Thyroid gland (tissue), 4 donors: ENCODE measurements at regions not wholly inside any gene's neighbourhood (a gene's known extent, or its start where the extent isn't known, plus 50 kb on each side); places are given as distances from the start of the nearest gene placed in this dataset.

Source experiments
- DNase-seq, 2 donors: peaks; one replicate each; pipeline ENCODE4 v3.0.0-alpha.2; 2019
- H3K27ac ChIP-seq, 3 donors: fragments of 200-600 bp; sonication (generic); 1 replicate in 2 of 3; 2 replicates in 1 of 3; pipeline ENCODE4 v1.5.1; 2016 to 2019; ENCODE audit warnings: mild to moderate bottlenecking in 1 of 3, moderate library complexity in 1 of 3
- H3K27me3 ChIP-seq: fragments of 200-600 bp; sonication (generic); one replicate; pipeline ENCODE4 v1.5.1; 2019
- H3K36me3 ChIP-seq, 2 donors: fragments of 200-600 bp; sonication (generic); one replicate each; pipeline ENCODE4 v1.5.1; 2016 to 2019
- H3K4me1 ChIP-seq, 2 donors: fragments of 200-600 bp; sonication (generic); one replicate each; pipeline ENCODE4 v1.5.1; 2017 to 2019
- H3K4me3 ChIP-seq, 3 donors: fragments of 200-600 bp; sonication (generic); replicated peaks in 1 of 3; 1 replicate in 2 of 3; 2 replicates in 1 of 3; pipeline ENCODE4 v1.5.1; 2016; ENCODE audit warnings: mild to moderate bottlenecking in 1 of 3
- H3K9me3 ChIP-seq: fragments of 200-600 bp; sonication (generic); one replicate; pipeline ENCODE4 v1.5.1; 2017
- POLR2A ChIP-seq, 2 donors: fragments of 450-650 bp; IDR thresholded peaks; one replicate each; pipeline ENCODE4 v1.6.1; 2017; ENCODE audit warnings: antibody characterized with exemption in 2 of 2, mild to moderate bottlenecking in 2 of 2, moderate library complexity in 1 of 2
- WGBS, 2 donors: methylation state at CpG; one replicate each; pipeline ENCODE4 v1.1.5; 2017; 5-methylcytosine and 5-hydroxymethylcytosine counted together
- intact Hi-C: fragments of 100-400 bp; cut with DNase I; formaldehyde crosslinking; loops from one replicate; pipeline ENCODE4 v1.15.1; 2023
- TF ChIP-seq, protein P1 (sequence below), 6 experiments: fragments of 200-600 bp in 3 of 6; fragments of 450-650 bp in 3 of 6; sonication (generic) in 3 of 6; IDR thresholded peaks; one replicate each; pipeline ENCODE4 v1.5.1; 2016 to 2019; ENCODE audit warnings: antibody characterized with exemption in 6 of 6, mild to moderate bottlenecking in 2 of 6, inconsistent platforms in 1 of 6, moderate library complexity in 1 of 6

- Histone ChIP-seq H3K4me3 (no peak overlapping the region), H3K4me1 (peaks cover 0 to 3% of the 10 kb centered on the region in 2 donors), H3K36me3 (no peaks in the 10 kb centered on the region), H3K27me3 (no peaks in the 10 kb centered on the region), H3K27ac (no peak overlapping the region), H3K9me3 (no peaks in the 10 kb centered on the region)
- DNase-seq = no peak
- WGBS, 2 donors = 51 to 68% methylated on average over 4 of the region's 4 CpGs
- intact Hi-C loops = no loop called here
- TF ChIP-seq POLR2A (IDR thresholded peaks at IDR 0.05) = no peak
- TF ChIP-seq, protein P1, sequence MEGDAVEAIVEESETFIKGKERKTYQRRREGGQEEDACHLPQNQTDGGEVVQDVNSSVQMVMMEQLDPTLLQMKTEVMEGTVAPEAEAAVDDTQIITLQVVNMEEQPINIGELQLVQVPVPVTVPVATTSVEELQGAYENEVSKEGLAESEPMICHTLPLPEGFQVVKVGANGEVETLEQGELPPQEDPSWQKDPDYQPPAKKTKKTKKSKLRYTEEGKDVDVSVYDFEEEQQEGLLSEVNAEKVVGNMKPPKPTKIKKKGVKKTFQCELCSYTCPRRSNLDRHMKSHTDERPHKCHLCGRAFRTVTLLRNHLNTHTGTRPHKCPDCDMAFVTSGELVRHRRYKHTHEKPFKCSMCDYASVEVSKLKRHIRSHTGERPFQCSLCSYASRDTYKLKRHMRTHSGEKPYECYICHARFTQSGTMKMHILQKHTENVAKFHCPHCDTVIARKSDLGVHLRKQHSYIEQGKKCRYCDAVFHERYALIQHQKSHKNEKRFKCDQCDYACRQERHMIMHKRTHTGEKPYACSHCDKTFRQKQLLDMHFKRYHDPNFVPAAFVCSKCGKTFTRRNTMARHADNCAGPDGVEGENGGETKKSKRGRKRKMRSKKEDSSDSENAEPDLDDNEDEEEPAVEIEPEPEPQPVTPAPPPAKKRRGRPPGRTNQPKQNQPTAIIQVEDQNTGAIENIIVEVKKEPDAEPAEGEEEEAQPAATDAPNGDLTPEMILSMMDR (IDR thresholded peaks at IDR 0.05) = no peak
These were observed 83.2 kb upstream of the SMIM15 start for GRCh38 chr5:61245486-61245885.

GRCh38 chr5:61245936-61246335 is 83.7 kb upstream of the SMIM15 start:
- H3K9me3 ChIP-seq = no peaks in the 10 kb centered on the region
- WGBS, 2 donors = 77 to 87% methylated on average over 9 of the region's 9 CpGs
- no peak overlapping the region for H3K27ac ChIP-seq
- no peaks in the 10 kb centered on the region for H3K36me3 ChIP-seq
- intact Hi-C loops = no loop called here
- no peaks in the 10 kb centered on the region for H3K27me3 ChIP-seq
- TF ChIP-seq, protein P1 (IDR thresholded peaks at IDR 0.05) = no peak
- TF ChIP-seq POLR2A (IDR thresholded peaks at IDR 0.05) = no peak
- no peak for DNase-seq
- H3K4me1 ChIP-seq = peaks cover 0 to 3% of the 10 kb centered on the region in 2 donors
- H3K4me3 ChIP-seq = no peak overlapping the region

- Histone ChIP-seq H3K4me3 (no peak overlapping the region), H3K4me1 (peaks cover 0 to 3% of the 10 kb centered on the region in 2 donors), H3K36me3 (no peaks in the 10 kb centered on the region), H3K9me3 (no peaks in the 10 kb centered on the region), H3K27me3 (no peaks in the 10 kb centered on the region), H3K27ac (no peak overlapping the region)
- WGBS, 2 donors = 91 to 95% methylated on average over 6 of the region's 6 CpGs
- intact Hi-C loops = no loop called here
- DNase-seq = no peak
- TF ChIP-seq, protein P1 (IDR thresholded peaks at IDR 0.05) = no peak
- TF ChIP-seq POLR2A (IDR thresholded peaks at IDR 0.05) = no peak
These were observed 84.6 kb upstream of the SMIM15 start for GRCh38 chr5:61246768-61247307.

DNA sequence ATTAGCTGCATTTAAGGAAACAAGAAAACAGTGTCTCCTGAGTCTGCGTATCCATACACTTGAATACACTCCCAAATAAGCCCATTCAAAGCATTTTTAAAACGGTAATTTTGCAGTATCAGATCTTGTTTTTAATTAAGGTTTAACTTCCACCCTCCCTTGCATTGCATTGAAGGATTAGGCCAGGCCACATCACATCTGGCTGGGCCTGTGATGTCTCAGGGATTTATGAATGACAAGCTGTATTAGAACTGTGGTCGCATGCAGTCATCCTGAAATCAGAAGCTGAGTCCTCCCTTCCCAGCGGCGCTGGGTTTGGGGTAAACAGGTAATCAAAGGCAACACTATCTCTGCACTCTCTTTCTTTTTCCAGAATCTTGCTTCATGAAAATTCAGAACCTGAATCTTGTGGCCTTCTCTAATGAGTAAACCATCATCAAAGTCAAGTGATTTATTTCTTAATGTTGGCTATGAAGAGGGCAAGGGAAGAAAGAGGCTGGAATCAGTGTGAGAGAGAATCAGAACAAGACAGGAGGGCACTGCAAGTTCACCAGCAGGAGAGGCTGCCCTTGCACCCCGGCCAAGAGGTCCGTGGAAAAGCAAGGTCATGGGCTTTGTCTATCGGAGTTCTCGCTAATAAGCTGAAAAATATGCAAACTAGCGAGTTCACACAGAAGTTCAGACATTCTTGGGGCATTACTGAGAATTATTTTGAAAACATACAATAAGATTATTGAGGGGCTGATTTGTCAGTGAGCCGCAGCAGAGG is 80.0 kb upstream of the ZSWIM6 start:
- H3K27ac ChIP-seq = no peak overlapping the region
- WGBS, 2 donors = 89 to 90% methylated on average over 11 of the region's 11 CpGs
- H3K4me3 ChIP-seq = no peak overlapping the region
- TF ChIP-seq, protein P1 (IDR thresholded peaks at IDR 0.05) = no peak
- no peak for TF ChIP-seq POLR2A (IDR thresholded peaks at IDR 0.05)
- no peaks in the 10 kb centered on the region for H3K36me3 ChIP-seq
- no peaks in the 10 kb centered on the region for H3K27me3 ChIP-seq
- H3K4me1 ChIP-seq = peaks cover 9 to 10% of the 10 kb centered on the region in 2 donors
- no peak for DNase-seq
- no peaks in the 10 kb centered on the region for H3K9me3 ChIP-seq
- intact Hi-C loops = no loop called here

DNA sequence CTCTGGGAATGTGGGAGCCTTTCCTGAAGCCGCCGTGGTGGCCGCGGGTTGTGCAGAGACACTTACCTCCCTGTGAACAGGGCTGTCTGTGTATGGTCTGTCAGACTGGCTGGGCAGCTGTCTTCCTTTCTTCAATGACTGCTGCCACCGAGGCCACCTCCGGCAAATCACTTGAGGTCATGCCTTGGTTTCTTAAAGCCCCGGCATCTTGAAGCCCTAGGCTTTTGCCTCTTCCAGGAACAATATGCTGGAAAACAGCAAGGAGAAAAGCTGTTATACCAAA is 79.5 kb upstream of the ZSWIM6 start:
- Histone ChIP-seq H3K36me3 (no peaks in the 10 kb centered on the region), H3K4me3 (no peak overlapping the region), H3K9me3 (no peaks in the 10 kb centered on the region), H3K4me1 (peaks cover 9 to 10% of the 10 kb centered on the region in 2 donors), H3K27ac (no peak overlapping the region), H3K27me3 (no peaks in the 10 kb centered on the region)
- WGBS, 2 donors = 79 to 80% methylated on average over 7 of the region's 7 CpGs
- no peak for DNase-seq
- intact Hi-C loops = no loop called here
- no peak for TF ChIP-seq POLR2A (IDR thresholded peaks at IDR 0.05)
- TF ChIP-seq, protein P1 (IDR thresholded peaks at IDR 0.05) = no peak
